ENCODE measurements at regions not wholly inside any gene's neighbourhood (a gene's known extent, or its start where the extent isn't known, plus 50 kb on each side); places are given as distances from the start of the nearest gene placed in this dataset.

- ATAC-seq (no peak), DNase-seq (no peak)
- H3K27ac ChIP-seq = no peak overlapping the region
- H3K4me1 ChIP-seq = peaks cover 25 to 43% of the 10 kb centered on the region in 2 donors
- in situ Hi-C loops (cut with MboI; ENCODE audit: low sequenced_read_pairs in 4 of 4) (no loop called here), intact Hi-C loops (cut with DNase I; ENCODE audit: low total_unique reads) (no loop called here)
- H3K27me3 ChIP-seq = no peaks in the 10 kb centered on the region
- TF ChIP-seq POLR2A (IDR thresholded peaks at IDR 0.05) (no peak), CTCF (IDR thresholded peaks at IDR 0.05 in 4 of 5, conservative IDR thresholded peaks at IDR 0.05 in 1 of 5) (no peak)
- no peaks in the 10 kb centered on the region for H3K9me3 ChIP-seq
- no peaks in the 10 kb centered on the region for H3K36me3 ChIP-seq
- H3K4me3 ChIP-seq = no peak overlapping the region
Measured at GRCh38 chr3:194928227-194928626, 242.5 kb downstream of the FAM43A start.

GRCh38 chr3:194928831-194929577 is 243.3 kb downstream of the FAM43A start:
- TF ChIP-seq CTCF (IDR thresholded peaks at IDR 0.05 in 4 of 5, conservative IDR thresholded peaks at IDR 0.05 in 1 of 5) (peak in 4 of 5 experiments; percentile 21 to 70 (median 40)), POLR2A (IDR thresholded peaks at IDR 0.05) (no peak)
- in situ Hi-C loops (cut with MboI; ENCODE audit: low sequenced_read_pairs in 4 of 4) = no loop called here
- intact Hi-C loops (cut with DNase I; ENCODE audit: low total_unique reads) = no loop called here
- no peak overlapping the region for H3K4me3 ChIP-seq
- DNase-seq = no peak
- no peak overlapping the region for H3K27ac ChIP-seq
- H3K27me3 ChIP-seq = no peaks in the 10 kb centered on the region
- H3K9me3 ChIP-seq = no peaks in the 10 kb centered on the region
- H3K36me3 ChIP-seq = no peaks in the 10 kb centered on the region
- peaks cover 25 to 43% of the 10 kb centered on the region in 2 donors for H3K4me1 ChIP-seq
- ATAC-seq = peak in 1 of 2 donors; percentile 18

- Histone ChIP-seq H3K27me3 (no peaks in the 10 kb centered on the region), H3K4me1 (peaks cover 25 to 43% of the 10 kb centered on the region in 2 donors), H3K27ac (peak overlapping the region in 2 of 4 donors; percentile 62 to 71), H3K36me3 (no peaks in the 10 kb centered on the region), H3K9me3 (no peaks in the 10 kb centered on the region), H3K4me3 (no peak overlapping the region)
- in situ Hi-C loops (cut with MboI; ENCODE audit: low sequenced_read_pairs in 4 of 4) (no loop called here), intact Hi-C loops (cut with DNase I; ENCODE audit: low total_unique reads) (no loop called here)
- TF ChIP-seq CTCF (IDR thresholded peaks at IDR 0.05 in 4 of 5, conservative IDR thresholded peaks at IDR 0.05 in 1 of 5) (no peak), POLR2A (IDR thresholded peaks at IDR 0.05) (no peak)
- ATAC-seq = no peak
- no peak for DNase-seq
Measured at GRCh38 chr3:194929578-194929960, 243.9 kb downstream of the FAM43A start.

- peak; percentile 57 to 62 for ATAC-seq
- no peak for DNase-seq
- intact Hi-C loops (cut with DNase I; ENCODE audit: low total_unique reads) = no loop called here
Measured at GRCh38 chr3:194930377-194931204, 244.9 kb downstream of the FAM43A start.

More at GRCh38 chr3:194930377-194931204, 244.9 kb downstream of the FAM43A start:
- TF ChIP-seq CTCF (IDR thresholded peaks at IDR 0.05 in 4 of 5, conservative IDR thresholded peaks at IDR 0.05 in 1 of 5) (no peak), POLR2A (IDR thresholded peaks at IDR 0.05) (no peak)
- peak overlapping the region; percentile 39 to 71 (median 63) for H3K27ac ChIP-seq
- no peak overlapping the region for H3K4me3 ChIP-seq
- H3K27me3 ChIP-seq = no peaks in the 10 kb centered on the region
- in situ Hi-C loops (cut with MboI; ENCODE audit: low sequenced_read_pairs in 4 of 4) = no loop called here
- peaks cover 25 to 43% of the 10 kb centered on the region in 2 donors for H3K4me1 ChIP-seq
- H3K36me3 ChIP-seq = no peaks in the 10 kb centered on the region
- no peaks in the 10 kb centered on the region for H3K9me3 ChIP-seq

All from gastrocnemius medialis (tissue), 4 donors.